HCT116 (cell line): ENCODE measurements at regions not wholly inside any gene's neighbourhood (a gene's known extent, or its start where the extent isn't known, plus 50 kb on each side); places are given as distances from the start of the nearest gene placed in this dataset.

Experiments used
- ATAC-seq: fragments of 200-7000 bp; cut with Tn5 transposase; 2 replicates; pipeline ENCODE4 v1.9.1; 2020; ENCODE audit warnings: mild to moderate bottlenecking, moderate library complexity
- BruUV-seq: library from RNA; stranded (reverse); fragments of 400-500 nt; replicated peaks from 2 replicates; lab custom pipeline; 2021; lab: Mats Ljungman, UMichigan
- CTCF ChIA-PET: fragments of 300-600 bp; sonication (Branson Sonifier 250); formaldehyde crosslinking; loops from one replicate; lab custom pipeline; 2021; ENCODE audit warnings: antibody characterized with exemption; lab: Charles Lee
- POLR2A ChIA-PET: fragments of 300-600, 350-600 bp; sonication (Branson Sonifier 250); formaldehyde crosslinking; loops from one replicate; lab custom pipeline; 2021; ENCODE audit warnings: antibody characterized with exemption; lab: Charles Lee
- RAD21 ChIA-PET, 2 experiments: fragments of 300-600 bp; sonication (Branson Sonifier 250); formaldehyde crosslinking; loops; one replicate each; lab custom pipeline; 2023; ENCODE audit warnings: low total read pairs in 2 of 2; ENCODE audit not compliant: uncharacterized antibody in 2 of 2, unreplicated experiment in 2 of 2, low non-redundant PET in 1 of 2; lab: Charles Lee
- DNase-seq: peaks from one replicate; pipeline ENCODE4 v3.0.0-alpha.2; 2010; ENCODE audit warnings: low read depth, low spot score
- H2AFZ ChIP-seq: fragments of 200-600 bp; shearing (Covaris generic), sonication (generic); 2 replicates; pipeline ENCODE4 v1.6.1; 2017; ENCODE audit warnings: low read depth, mixed run types, mixed read lengths, antibody characterized with exemption, low read length; ENCODE audit not compliant: poor library complexity, severe bottlenecking
- H3K27ac ChIP-seq: 2 replicates; pipeline ENCODE4 v1.5.1; 2012; ENCODE audit warnings: low read depth, low read length
- H3K27me3 ChIP-seq: fragments of 200-600 bp; sonication (generic); 2 replicates; pipeline ENCODE4 v1.6.1; 2016; ENCODE audit warnings: mixed run types, low read length, mixed read lengths; ENCODE audit not compliant: insufficient read depth
- H3K36me3 ChIP-seq, 2 experiments: fragments of 200-500 bp in 1 of 2; fragments of 200-600 bp in 1 of 2; sonication (Bioruptor generic) in 1 of 2; sonication (generic) in 1 of 2; 2 replicates each; pipeline versions ENCODE4 v1.5.1 to v1.6.1; 2014 to 2016; ENCODE audit warnings: low read length in 2 of 2, inconsistent platforms in 1 of 2, mixed read lengths in 1 of 2, mixed run types in 1 of 2; ENCODE audit not compliant: insufficient read depth in 2 of 2, control insufficient read depth in 1 of 2
- H3K4me1 ChIP-seq, 2 experiments: fragments of 200-600 bp in 1 of 2; sonication (generic) in 1 of 2; 2 replicates each; pipeline versions ENCODE4 v1.5.1 to v1.6.1; 2012 to 2017; ENCODE audit warnings: low read length in 2 of 2, inconsistent platforms in 1 of 2, mild to moderate bottlenecking in 1 of 2, mixed read lengths in 1 of 2, mixed run types in 1 of 2, moderate library complexity in 1 of 2; ENCODE audit not compliant: insufficient read depth in 2 of 2, control insufficient read depth in 1 of 2
- H3K4me2 ChIP-seq: fragments of 200-600 bp; sonication (generic); 2 replicates; pipeline ENCODE4 v1.6.1; 2017; ENCODE audit warnings: mixed run types, low read length, mixed read lengths
- H3K4me3 ChIP-seq, 2 experiments: fragments of 200-600 bp in 1 of 2; sonication (generic) in 1 of 2; replicated peaks in 1 of 2; 2 replicates each; pipeline ENCODE4 v1.5.1; 2011 to 2016; ENCODE audit warnings: low read length in 2 of 2, control low read depth in 1 of 2, low read depth in 1 of 2, mild to moderate bottlenecking in 1 of 2, mixed read lengths in 1 of 2, mixed run types in 1 of 2
- H3K79me2 ChIP-seq: fragments of 200-600 bp; sonication (generic); 2 replicates; pipeline ENCODE4 v1.6.1; 2017; ENCODE audit warnings: mild to moderate bottlenecking, mixed run types, low read length, moderate library complexity, mixed read lengths; ENCODE audit not compliant: insufficient read depth
- H3K9ac ChIP-seq: fragments of 200-600 bp; sonication (generic); 2 replicates; pipeline ENCODE4 v1.6.1; 2016; ENCODE audit warnings: low read length, mixed read lengths
- H3K9me2 ChIP-seq: fragments of 200-600 bp; sonication (generic), shearing (Covaris generic); 2 replicates; pipeline ENCODE4 v1.6.1; 2017; ENCODE audit warnings: mixed run types, mild to moderate bottlenecking, moderate library complexity; ENCODE audit not compliant: insufficient read depth
- H3K9me3 ChIP-seq, 2 experiments: fragments of 200-500 bp in 1 of 2; fragments of 200-600 bp in 1 of 2; sonication (Bioruptor generic) in 1 of 2; sonication (generic) in 1 of 2; 2 replicates each; pipeline ENCODE4 v1.6.1; 2014 to 2017; ENCODE audit warnings: low read length in 2 of 2, mixed read lengths in 2 of 2, inconsistent platforms in 1 of 2, low read depth in 1 of 2, mild to moderate bottlenecking in 1 of 2, mixed run types in 1 of 2, moderate library complexity in 1 of 2; ENCODE audit not compliant: control insufficient read depth in 1 of 2, insufficient read depth in 1 of 2
- H4K20me1 ChIP-seq: fragments of 200-600 bp; sonication (generic), shearing (Covaris generic); 2 replicates; pipeline ENCODE4 v1.6.1; 2017; ENCODE audit warnings: mixed run types, mild to moderate bottlenecking, moderate library complexity; ENCODE audit not compliant: insufficient read depth
- CEBPB ChIP-seq: IDR thresholded peaks from 2 replicates; pipeline ENCODE4 v1.6.1; 2012; ENCODE audit warnings: low read depth
- ELF1 ChIP-seq: IDR thresholded peaks from 2 replicates; pipeline ENCODE4 v1.6.1; 2012; ENCODE audit warnings: low read depth, borderline replicate concordance
- EZH2phosphoT487 ChIP-seq: fragments of 200-600 bp; IDR thresholded peaks from 2 replicates; pipeline ENCODE4 v1.6.1; 2018; ENCODE audit warnings: antibody characterized with exemption, borderline replicate concordance
- FOSL1 ChIP-seq: IDR thresholded peaks from 2 replicates; pipeline ENCODE4 v1.6.1; 2012; ENCODE audit warnings: low read depth
- POLR2A ChIP-seq: IDR thresholded peaks from 2 replicates; pipeline ENCODE4 v1.7.0; 2011; ENCODE audit warnings: borderline replicate concordance; ENCODE audit not compliant: insufficient read depth, insufficient read length; ENCODE audit errors: extremely low read depth
- POLR2AphosphoS5 ChIP-seq: IDR thresholded peaks from 2 replicates; pipeline ENCODE4 v1.6.1; 2011; ENCODE audit warnings: mild to moderate bottlenecking, low read depth, low read length, moderate library complexity
- RAD21 ChIP-seq: IDR thresholded peaks from 2 replicates; pipeline ENCODE4 v1.6.1; 2012; ENCODE audit warnings: low read depth, mild to moderate bottlenecking
- SIN3A ChIP-seq: IDR thresholded peaks from 2 replicates; pipeline ENCODE4 v1.6.1; 2012; ENCODE audit warnings: low read depth
- SRF ChIP-seq: IDR thresholded peaks from 2 replicates; pipeline ENCODE4 v1.6.1; 2012; ENCODE audit warnings: low read depth
- TCF7L2 ChIP-seq: IDR thresholded peaks from 2 replicates; pipeline ENCODE4 v1.7.0; 2011; ENCODE audit warnings: borderline replicate concordance, inconsistent platforms; ENCODE audit not compliant: insufficient read depth, insufficient read length; ENCODE audit errors: extremely low read depth
- YY1 ChIP-seq: IDR thresholded peaks from 2 replicates; pipeline ENCODE4 v1.6.1; 2011; ENCODE audit warnings: low read length, low read depth, moderate library complexity, mild to moderate bottlenecking; ENCODE audit not compliant: insufficient replicate concordance; ENCODE audit errors: extremely low read depth
- ZFX ChIP-seq: fragments of 450-650 bp; IDR thresholded peaks from 2 replicates; pipeline ENCODE4 v1.6.1; 2017
- ZNF274 ChIP-seq: fragments of 200-500 bp; sonication (Bioruptor generic); IDR thresholded peaks from 2 replicates; pipeline ENCODE4 v1.6.1; 2014; ENCODE audit warnings: mild to moderate bottlenecking, low read depth, low read length, inconsistent platforms
- intact Hi-C: fragments of 100-400 bp; cut with micrococcal nuclease; formaldehyde crosslinking; loops from 2 replicates; pipeline ENCODE4 v1.10.0; 2022
- TF ChIP-seq, protein P1 (sequence below): IDR thresholded peaks from 2 replicates; pipeline ENCODE4 v1.6.1; 2012; ENCODE audit warnings: low read depth
- TF ChIP-seq, protein P2 (sequence below): IDR thresholded peaks from 2 replicates; pipeline ENCODE4 v1.6.1; 2012

DNA sequence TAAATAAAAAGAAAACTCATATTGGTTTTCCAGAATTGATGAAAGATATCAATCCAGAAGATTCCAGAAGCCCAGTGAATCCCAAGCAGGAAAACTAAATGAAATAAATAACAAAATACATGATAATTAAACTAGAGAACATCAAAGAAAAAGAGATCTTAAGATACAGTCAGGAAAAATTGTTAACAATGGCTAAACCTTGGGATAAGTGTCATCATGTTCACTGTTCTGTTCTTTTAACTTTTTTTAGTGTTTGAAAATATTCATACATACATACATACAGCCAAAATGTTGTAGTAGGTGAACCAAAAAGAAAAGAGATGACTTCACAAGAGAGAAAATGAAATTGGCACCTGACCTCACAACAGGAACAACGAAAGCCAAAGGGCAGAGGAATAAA lies 72.2 kb upstream of the MYCN start:
- no peak for ATAC-seq
- Histone ChIP-seq H3K79me2 (no peaks in the 10 kb centered on the region), H3K9me3 (no peaks in the 10 kb centered on the region), H2AFZ (no peak overlapping the region), H3K27ac (no peak overlapping the region), H4K20me1 (no peaks in the 10 kb centered on the region), H3K4me1 (no peaks in the 10 kb centered on the region), H3K36me3 (no peaks in the 10 kb centered on the region), H3K27me3 (0 out of 2 replicates have a peak, but pooled peaks cover 4% of the 10 kb centered on the region), H3K4me2 (no peak overlapping the region), H3K9ac (no peak overlapping the region), H3K4me3 (no peak overlapping the region), H3K9me2 (no peaks in the 10 kb centered on the region)
- TF ChIP-seq RAD21: no peak
- no peak for TF ChIP-seq POLR2A
- TF ChIP-seq, protein P1, sequence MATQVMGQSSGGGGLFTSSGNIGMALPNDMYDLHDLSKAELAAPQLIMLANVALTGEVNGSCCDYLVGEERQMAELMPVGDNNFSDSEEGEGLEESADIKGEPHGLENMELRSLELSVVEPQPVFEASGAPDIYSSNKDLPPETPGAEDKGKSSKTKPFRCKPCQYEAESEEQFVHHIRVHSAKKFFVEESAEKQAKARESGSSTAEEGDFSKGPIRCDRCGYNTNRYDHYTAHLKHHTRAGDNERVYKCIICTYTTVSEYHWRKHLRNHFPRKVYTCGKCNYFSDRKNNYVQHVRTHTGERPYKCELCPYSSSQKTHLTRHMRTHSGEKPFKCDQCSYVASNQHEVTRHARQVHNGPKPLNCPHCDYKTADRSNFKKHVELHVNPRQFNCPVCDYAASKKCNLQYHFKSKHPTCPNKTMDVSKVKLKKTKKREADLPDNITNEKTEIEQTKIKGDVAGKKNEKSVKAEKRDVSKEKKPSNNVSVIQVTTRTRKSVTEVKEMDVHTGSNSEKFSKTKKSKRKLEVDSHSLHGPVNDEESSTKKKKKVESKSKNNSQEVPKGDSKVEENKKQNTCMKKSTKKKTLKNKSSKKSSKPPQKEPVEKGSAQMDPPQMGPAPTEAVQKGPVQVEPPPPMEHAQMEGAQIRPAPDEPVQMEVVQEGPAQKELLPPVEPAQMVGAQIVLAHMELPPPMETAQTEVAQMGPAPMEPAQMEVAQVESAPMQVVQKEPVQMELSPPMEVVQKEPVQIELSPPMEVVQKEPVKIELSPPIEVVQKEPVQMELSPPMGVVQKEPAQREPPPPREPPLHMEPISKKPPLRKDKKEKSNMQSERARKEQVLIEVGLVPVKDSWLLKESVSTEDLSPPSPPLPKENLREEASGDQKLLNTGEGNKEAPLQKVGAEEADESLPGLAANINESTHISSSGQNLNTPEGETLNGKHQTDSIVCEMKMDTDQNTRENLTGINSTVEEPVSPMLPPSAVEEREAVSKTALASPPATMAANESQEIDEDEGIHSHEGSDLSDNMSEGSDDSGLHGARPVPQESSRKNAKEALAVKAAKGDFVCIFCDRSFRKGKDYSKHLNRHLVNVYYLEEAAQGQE: no peak
- no peak for TF ChIP-seq SRF
- TF ChIP-seq TCF7L2: no peak
- TF ChIP-seq ZFX: no peak
- POLR2A ChIA-PET: no interaction called here
- DNase-seq: no peak
- intact Hi-C loops: no loop called here
- CTCF ChIA-PET: no interaction called here
- no TSS peak for BruUV-seq
- RAD21 ChIA-PET: no interaction called here

DNA sequence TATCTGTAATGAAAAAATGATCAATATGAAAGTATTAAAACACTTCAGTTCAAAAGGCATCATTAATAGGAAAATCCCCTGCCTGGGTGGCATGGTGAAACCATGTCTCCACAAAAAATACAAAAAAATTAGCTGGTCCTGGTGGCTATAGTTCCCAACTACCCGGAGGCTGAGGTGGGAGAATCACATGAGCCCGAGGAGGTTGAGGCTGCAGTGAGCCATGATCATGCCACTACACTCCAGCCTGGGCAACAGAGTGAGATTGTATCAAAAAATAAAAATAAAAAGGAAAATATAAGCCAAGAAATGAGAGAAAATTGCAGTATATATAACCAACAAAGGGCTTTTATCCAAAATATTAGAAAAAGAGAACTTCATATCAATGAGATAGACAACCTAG lies 71.6 kb upstream of the MYCN start:
- Histone ChIP-seq H3K9me3 (no peaks in the 10 kb centered on the region), H3K4me2 (no peak overlapping the region), H3K4me3 (no peak overlapping the region), H3K27ac (no peak overlapping the region), H3K27me3 (0 out of 2 replicates have a peak, but pooled peaks cover 4% of the 10 kb centered on the region), H3K9ac (no peak overlapping the region), H3K79me2 (no peaks in the 10 kb centered on the region), H3K9me2 (no peaks in the 10 kb centered on the region), H2AFZ (no peak overlapping the region), H4K20me1 (no peaks in the 10 kb centered on the region), H3K36me3 (no peaks in the 10 kb centered on the region), H3K4me1 (no peaks in the 10 kb centered on the region)
- CTCF ChIA-PET: no interaction called here
- POLR2A ChIA-PET: no interaction called here
- ATAC-seq (no peak), DNase-seq (no peak)
- BruUV-seq: no TSS peak
- intact Hi-C loops: no loop called here
- RAD21 ChIA-PET: no interaction called here
- TF ChIP-seq TCF7L2 (no peak), FOSL1 (no peak), POLR2AphosphoS5 (no peak), EZH2phosphoT487 (no peak), ZNF274 (no peak), SIN3A (no peak), ELF1 (no peak), SRF (no peak), RAD21 (no peak), YY1 (no peak), CEBPB (no peak)
- TF ChIP-seq, protein P2, sequence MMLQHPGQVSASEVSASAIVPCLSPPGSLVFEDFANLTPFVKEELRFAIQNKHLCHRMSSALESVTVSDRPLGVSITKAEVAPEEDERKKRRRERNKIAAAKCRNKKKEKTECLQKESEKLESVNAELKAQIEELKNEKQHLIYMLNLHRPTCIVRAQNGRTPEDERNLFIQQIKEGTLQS: no peak
